ENCODE measurements at regions not wholly inside any gene's neighbourhood (a gene's known extent, or its start where the extent isn't known, plus 50 kb on each side); places are given as distances from the start of the nearest gene placed in this dataset.

DNA sequence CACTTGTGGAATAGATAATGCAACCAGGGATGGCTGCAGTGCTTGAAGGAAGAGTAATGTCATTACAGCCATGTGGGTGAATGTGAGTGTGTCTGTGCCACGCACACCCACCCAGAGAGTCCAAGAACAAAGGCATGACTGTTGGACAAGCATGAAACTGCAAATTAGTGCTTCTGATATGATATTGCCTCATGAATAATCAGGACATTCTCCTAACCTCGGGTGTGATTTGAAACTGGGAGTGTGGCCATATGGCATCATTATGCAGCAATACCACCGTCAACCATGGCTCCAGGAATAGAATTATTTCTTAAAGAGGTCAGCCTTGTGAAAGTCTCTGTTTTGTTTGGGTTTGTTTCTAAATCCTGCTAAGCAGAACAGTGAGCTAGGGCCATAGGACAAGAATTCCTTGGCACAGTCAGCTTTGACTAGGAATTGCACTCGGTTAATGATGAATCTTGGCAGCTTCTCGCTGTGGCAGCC lies 678.0 kb upstream of the RAB6C start:
- no peak for TF ChIP-seq EZH2 (IDR thresholded peaks at IDR 0.05; ENCODE audit: low read length, unreplicated experiment)
- no peak for TF ChIP-seq CTCF (conservative IDR thresholded peaks at IDR 0.05; ENCODE audit: low read depth, low read length)
- TF ChIP-seq EZH2phosphoT487 (IDR thresholded peaks at IDR 0.05; ENCODE audit: borderline replicate concordance, low read length) = no peak
